NCI-H146 treated with DMSO at 0.1 percent for 48 hours (cell line): ENCODE measurements at regions not wholly inside any gene's neighbourhood (a gene's known extent, or its start where the extent isn't known, plus 50 kb on each side); places are given as distances from the start of the nearest gene placed in this dataset.

Experiments
- DNase-seq: peaks from one replicate; lab custom pipeline; 2025; ENCODE audit not compliant: unreplicated experiment; lab: John Stamatoyannopoulos, UW

DNA sequence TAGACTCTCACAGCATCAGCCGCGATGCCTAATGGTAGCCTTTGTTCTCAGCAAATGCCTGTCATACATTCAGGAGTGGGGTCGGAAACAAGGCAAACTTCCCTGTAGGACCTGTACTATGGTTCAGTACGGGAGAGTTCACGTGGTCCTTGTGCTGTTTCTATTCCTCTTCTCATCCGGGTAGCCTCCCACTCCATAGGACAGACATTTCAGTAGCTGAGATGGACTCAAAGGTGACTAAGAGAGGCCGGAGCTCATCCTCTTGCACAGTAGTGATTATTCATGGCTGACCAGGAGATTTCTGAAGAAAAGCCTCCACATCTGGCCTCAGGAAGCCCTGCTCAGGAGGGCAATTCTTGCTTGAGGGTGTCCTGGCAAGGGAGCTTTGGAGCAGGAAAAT lies 117.8 kb upstream of the SPRED2 start:
- DNase-seq, result no peak

GRCh38 chr2:65549631-65550030 lies 117.2 kb upstream of the SPRED2 start:
- DNase-seq, result no peak

DNA sequence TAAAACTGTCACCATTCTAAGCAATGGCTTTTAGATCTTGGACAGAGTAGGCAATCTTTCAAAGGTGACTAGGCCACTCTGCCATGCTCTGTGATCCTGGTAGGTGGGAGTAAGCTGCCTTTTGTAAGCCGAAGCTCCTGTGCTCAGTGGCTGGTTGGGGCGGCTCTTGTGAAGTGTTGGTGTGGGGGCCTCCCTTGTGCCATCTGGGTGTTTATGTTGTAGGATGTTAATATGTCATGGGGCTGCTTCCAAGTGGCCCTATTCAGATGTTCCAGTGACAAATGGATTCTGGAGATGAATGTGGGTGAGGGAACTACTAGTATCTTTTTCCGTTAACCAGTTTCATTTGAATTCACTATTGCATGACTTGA lies 116.8 kb upstream of the SPRED2 start:
- no peak for DNase-seq

DNA sequence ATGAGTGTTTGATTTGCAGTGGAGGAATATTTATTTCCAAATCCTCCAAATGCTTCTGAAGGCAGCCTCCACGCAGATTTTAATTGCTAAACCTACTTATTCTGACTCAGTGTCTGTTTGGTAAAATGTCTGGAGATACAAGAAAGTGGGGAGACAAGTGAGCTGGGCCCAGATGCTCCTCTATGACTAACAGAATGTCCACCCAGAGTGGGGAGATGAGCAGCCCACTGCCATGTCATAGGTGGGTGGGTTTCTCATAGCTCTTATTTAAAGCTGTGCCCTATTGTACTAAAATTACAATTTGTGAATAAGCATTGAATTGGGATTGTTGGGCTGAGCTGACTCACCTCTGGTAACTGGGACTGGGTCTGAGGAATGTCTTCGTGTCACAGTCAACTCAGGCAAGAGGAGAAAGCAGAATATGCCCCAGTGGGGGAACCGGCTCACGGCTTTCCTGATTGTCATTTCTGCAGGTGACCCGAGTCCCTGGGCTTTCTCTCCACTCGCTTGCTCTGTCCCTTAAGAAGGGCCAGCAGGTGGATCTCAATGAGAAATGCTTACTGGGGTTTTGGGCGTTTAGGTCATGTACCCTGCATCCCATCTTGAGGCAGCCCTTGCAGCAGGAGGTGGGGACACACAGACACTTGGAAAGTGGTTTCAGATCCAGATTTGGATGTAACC lies 116.3 kb upstream of the SPRED2 start:
- DNase-seq, result no peak

GRCh38 chr2:65548064-65548463 lies 115.7 kb upstream of the SPRED2 start:
- no peak for DNase-seq

GRCh38 chr2:65545837-65546805 lies 113.7 kb upstream of the SPRED2 start:
- DNase-seq, result no peak

DNA sequence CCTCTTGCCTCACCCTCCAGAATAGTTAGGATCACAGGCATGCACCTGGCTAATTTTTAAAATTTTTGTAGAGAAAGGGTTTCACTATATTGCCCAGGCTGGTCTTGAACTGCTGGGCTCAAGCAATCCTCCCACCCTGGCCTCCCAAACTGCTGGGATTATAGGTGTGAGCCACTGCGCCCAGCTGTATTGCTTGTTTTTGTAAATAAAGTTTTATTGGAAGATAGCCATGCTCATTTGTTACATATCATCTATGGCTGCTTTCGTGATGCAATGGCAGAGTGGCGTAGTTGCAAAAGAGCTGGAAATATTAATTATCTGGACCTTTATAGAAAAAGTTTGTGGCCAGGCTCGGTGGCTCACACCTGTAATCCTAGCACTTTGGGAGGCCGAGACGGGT lies 109.4 kb upstream of the SPRED2 start:
- no peak for DNase-seq

DNA sequence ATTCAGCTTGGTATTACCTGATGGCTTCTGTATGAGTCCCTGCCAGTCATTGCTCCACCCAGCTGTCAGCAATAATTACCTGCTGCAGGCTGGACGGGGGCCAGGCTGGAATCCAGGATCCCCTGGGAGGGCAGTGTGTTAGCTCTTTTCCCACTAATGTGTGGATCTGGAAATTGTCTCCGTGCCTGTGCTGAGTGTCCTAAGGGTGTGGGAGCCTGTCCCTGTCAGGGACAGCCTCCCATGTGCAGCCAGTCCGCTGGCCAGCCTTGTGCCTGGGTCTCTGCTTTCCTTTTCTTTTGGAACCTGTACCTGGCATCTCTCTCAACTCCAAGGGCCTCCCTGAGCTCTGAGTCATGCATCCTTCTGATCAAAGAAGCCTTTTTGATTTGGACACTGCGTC lies 107.2 kb upstream of the SPRED2 start:
- DNase-seq, result no peak

DNA sequence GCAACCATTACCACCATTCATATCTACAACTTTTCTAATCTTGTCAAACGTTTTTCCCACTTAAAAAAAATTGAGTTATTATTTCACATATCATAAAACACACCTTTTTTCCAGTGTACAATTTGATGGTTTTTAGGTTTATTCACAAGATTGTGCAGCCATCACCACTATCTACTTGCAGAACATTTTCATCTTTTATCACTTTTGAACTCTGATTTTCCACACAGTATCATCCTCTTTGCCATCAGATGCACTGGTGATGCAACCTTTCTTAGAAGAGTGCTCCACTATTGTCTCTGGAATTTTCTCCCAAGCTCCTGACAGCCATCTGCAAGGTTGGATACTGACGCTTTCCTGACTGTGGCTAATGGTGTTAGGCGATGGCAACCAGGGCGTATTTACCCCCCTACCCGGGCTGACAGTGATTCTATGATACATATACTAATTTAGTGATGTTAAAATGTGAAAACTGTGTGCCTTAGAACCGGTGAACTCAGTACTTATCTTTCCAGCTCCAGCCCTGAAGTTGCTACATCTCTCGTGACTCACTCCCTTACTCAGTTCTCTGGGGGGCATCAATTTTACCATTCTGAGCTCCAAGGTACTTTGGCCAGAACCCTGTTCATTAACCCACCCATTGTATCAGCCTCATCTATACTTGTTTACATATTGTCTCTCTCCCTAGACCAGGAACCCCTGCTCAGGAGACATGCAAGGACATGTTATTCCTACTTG lies 105.4 kb upstream of the SPRED2 start:
- DNase-seq, result no peak

DNA sequence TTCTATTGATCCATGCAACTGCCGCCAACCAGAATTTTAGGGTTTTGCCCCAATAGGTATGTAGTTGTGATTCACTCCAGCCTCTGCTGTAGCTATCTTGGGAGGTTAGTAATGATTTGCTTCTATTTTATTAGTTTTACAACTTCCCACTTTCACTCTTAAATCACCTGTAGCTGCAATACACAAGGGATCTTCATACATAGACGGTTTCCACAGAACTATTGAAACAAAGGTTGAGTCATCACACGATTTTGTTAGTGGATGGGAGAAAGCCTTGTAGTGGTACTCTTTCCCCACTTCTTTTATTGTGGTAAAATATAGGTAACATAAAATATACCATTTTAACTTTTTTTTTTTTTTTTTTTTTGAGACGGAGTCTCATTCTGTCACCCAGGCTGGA lies 104.2 kb upstream of the SPRED2 start:
- no peak for DNase-seq

GRCh38 chr2:65532937-65533336 lies 100.5 kb upstream of the SPRED2 start:
- DNase-seq, result no peak

DNA sequence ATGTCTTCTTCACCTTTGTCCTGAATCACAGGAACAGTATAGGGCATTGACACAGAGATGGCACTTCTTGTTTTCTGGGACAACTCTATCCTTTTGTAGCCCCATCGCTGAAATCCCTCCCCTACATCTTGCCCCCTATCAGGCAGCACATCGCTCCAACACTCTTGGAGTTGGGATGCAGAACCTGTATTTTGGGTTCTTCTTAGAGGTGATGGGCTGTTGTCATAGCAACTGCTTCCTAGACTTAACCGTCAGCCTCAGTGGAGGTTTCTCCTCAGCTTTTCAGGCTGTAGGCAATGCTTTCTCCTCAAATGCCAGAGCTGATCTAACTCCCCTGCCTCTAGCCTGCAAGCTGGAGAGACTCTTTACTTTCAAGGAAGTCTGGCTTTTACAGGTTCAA lies 99.9 kb upstream of the SPRED2 start:
- no peak for DNase-seq

DNA sequence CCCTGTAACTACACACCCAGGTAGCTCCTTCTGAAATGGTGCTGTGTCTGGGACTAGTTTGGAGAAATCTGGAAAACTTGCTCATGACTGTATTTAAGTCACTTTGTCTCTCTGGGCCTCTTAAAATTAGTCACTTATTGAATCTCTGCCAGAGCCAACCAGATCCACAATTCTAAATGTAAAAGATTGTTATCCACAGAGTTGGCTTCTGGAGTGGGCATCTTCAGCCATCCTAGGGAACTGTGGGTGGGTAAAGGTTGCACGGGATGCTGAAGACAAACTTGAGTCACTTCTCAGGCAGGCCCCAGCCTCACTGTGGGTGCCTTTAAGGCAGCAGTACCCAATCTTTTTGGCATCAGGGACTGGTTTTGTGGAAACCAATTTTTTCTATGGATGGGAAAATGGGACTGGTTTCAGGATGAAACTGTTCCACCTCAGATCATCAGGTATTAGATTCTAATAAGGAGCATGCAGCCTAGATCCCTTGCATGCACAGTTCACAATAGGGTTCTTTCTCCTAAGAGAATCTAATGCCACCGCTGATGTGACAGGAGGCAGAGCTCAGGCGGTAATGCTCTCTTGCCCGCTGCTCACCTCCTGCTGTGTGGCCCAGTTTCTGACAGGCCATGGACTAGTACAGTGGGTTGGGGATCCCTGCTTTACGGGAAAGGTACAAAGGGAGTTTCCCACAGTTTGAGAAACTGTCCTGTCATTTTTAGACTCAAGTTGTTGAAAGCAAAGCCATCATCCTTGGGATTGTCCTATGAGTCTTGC lies 98.3 kb upstream of the SPRED2 start:
- no peak for DNase-seq

GRCh38 chr2:65529419-65529818 lies 97.0 kb upstream of the SPRED2 start:
- DNase-seq, result no peak

- DNase-seq, result no peak
These were observed 95.8 kb upstream of the SPRED2 start for GRCh38 chr2:65528241-65528574.

DNA sequence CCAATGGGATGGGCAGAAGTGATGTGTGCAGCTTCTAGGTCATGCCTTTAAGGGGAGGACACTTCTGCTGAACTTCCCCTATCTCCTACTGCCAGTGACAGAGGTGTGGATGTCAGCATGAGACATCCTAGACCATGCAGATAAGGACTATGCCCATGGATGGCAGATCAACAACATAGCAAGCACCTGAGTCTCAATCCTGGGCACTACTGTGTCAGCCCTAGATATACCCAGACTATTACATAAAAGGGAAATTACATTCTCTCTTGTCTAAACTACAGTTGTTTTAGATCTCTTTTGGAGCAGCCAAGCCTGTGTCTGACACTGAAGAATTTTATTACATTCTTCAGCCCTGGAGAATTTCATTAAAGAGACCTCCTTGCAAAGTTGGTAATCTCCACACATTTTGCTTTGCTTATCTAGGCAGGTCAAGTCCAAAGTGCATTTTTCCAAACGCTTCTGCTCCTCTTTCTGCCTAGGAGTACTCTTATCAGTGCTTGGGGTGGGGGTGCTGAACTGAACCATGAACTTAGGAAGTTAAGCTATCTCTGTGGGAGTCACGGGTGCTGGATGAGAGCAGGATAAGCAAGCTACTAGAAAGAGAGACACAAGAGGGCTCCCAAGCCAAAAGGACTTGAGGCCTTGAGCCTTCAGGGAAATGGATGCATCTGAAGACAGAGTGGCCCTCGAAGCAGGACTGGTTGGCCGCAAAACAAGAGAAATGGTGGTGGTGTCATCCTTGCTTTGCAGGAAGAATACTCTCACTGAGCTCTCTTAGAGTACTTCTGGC lies 95.2 kb upstream of the SPRED2 start:
- DNase-seq, result no peak

DNA sequence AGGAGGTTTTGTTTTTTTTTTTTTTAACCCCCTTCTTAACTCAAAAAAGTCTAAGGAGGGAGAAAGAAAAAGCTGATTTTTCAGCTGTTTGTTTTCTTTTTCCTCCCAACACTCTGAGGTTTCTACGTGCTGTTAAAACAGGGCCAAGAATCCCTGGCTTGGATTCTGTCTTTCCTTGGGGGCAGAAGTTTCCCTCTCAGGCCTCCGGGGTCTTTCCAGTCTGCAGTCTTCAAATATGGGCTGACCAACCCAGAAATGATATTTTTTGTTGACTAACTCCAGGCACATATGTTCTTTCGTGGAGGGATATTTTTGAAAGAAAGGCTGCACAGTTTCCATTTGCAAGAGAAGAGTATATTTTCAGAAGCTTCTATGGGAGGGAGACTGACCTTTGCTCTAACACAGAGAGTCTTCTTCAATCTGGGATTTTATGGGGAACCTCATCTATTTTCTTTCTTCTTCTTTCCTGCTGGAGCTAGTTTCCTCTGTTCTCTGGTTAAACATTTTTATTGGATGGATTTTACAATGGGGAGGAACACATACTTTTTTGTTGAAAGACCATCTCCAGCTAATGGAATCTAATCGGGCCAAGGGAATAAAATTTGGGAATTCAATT lies 93.3 kb upstream of the SPRED2 start:
- no peak for DNase-seq

- no peak for DNase-seq
These were observed 90.5 kb upstream of the SPRED2 start for GRCh38 chr2:65522922-65523321.

DNA sequence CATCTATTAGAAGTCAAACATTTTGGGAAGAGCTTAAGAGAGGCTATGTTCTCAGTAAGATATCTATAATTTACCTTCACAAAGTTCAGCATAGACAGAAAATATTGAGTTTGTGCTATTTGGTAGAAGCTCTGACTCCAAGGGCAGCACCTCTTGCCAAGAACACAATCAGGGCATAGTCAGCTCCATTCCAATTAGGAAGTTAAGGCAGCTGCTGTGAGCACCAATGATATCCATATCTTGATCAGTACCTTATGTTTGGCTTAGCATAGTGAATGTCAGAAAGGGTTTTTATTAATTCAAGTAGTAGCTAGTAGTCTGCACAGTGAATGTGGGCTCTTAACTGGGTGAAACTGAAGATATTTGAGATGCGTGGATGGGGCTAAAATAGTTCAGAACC lies 86.4 kb upstream of the SPRED2 start:
- DNase-seq, result no peak
